ENCODE measurements at regions not wholly inside any gene's neighbourhood (a gene's known extent, or its start where the extent isn't known, plus 50 kb on each side); places are given as distances from the start of the nearest gene placed in this dataset. TPM values are rescaled to one million over a fixed set of nuclear protein-coding genes. Genes with fewer than 3 reads are reported as not detected.

Small RNA genes lying in the stretch of these regions (small RNA-seq; reads per million reads assigned to genes)
- gene AC017007.1 (ENCODE audit: low replicate concordance): not detected
- gene RF00019 (ENCODE audit: low replicate concordance): not detected
